NCI-H446 treated with DMSO at 0.1 percent for 48 hours (cell line): ENCODE measurements at regions not wholly inside any gene's neighbourhood (a gene's known extent, or its start where the extent isn't known, plus 50 kb on each side); places are given as distances from the start of the nearest gene placed in this dataset.
"Not testable (repeated sequence)": the region's sequence is repeated elsewhere in the genome, so short reads cannot be mapped to it uniquely, and the experiment has no call there.

ENCODE experiments used
- DNase-seq: peaks from one replicate; lab custom pipeline; 2025; lab: John Stamatoyannopoulos, UW

GRCh38 chr10:8778713-8779112 is 724.2 kb downstream of the GATA3 start:
- no peak for DNase-seq

- no peak for DNase-seq
Observed at GRCh38 chr10:8787649-8788048, 733.2 kb downstream of the GATA3 start.

GRCh38 chr10:8790390-8790789 is 735.9 kb downstream of the GATA3 start:
- DNase-seq, result no peak

- DNase-seq, result no peak
Observed at GRCh38 chr10:8794860-8795259, 740.4 kb downstream of the GATA3 start.

- DNase-seq, result no peak
Observed at GRCh38 chr10:8800426-8800825, 745.9 kb downstream of the GATA3 start.

GRCh38 chr10:8803992-8804391 is 749.5 kb downstream of the GATA3 start:
- DNase-seq, result no peak

GRCh38 chr10:8810677-8811076 is 756.2 kb downstream of the GATA3 start:
- no peak for DNase-seq

- DNase-seq, result no peak
Observed at GRCh38 chr10:8811201-8811600, 756.7 kb downstream of the GATA3 start.

GRCh38 chr10:8815969-8816368 is 761.5 kb downstream of the GATA3 start:
- DNase-seq, result no peak

GRCh38 chr10:8817299-8817698 is 762.8 kb downstream of the GATA3 start:
- no peak for DNase-seq

- no peak for DNase-seq
Observed at GRCh38 chr10:8825611-8826010, 771.1 kb downstream of the GATA3 start.

- DNase-seq, result no peak
Observed at GRCh38 chr10:8829592-8829991, 775.1 kb downstream of the GATA3 start.

- DNase-seq, result no peak
Observed at GRCh38 chr10:8830048-8830447, 775.6 kb downstream of the GATA3 start.

- DNase-seq, result no peak
Observed at GRCh38 chr10:8830876-8831275, 776.4 kb downstream of the GATA3 start.

GRCh38 chr10:8835453-8836167 is 781.1 kb downstream of the GATA3 start:
- no peak for DNase-seq

- DNase-seq, result no peak
Observed at GRCh38 chr10:8840356-8840755, 785.9 kb downstream of the GATA3 start.

- DNase-seq, result no peak
Observed at GRCh38 chr10:8844141-8844540, 789.7 kb downstream of the GATA3 start.

GRCh38 chr10:8852546-8852945 is 798.1 kb downstream of the GATA3 start:
- no peak for DNase-seq

- DNase-seq, result no peak
Observed at GRCh38 chr10:8853048-8853447, 798.6 kb downstream of the GATA3 start.

- DNase-seq, result not testable (repeated sequence)
Observed at GRCh38 chr10:8868924-8869323, 814.4 kb downstream of the GATA3 start.

- no peak for DNase-seq
Observed at GRCh38 chr10:8873310-8873709, 818.8 kb downstream of the GATA3 start.

- DNase-seq, result no peak
Observed at GRCh38 chr10:8874268-8874667, 819.8 kb downstream of the GATA3 start.

- no peak for DNase-seq
Observed at GRCh38 chr10:8874972-8875371, 820.5 kb downstream of the GATA3 start.

- no peak for DNase-seq
Observed at GRCh38 chr10:8876171-8876570, 821.7 kb downstream of the GATA3 start.
